ENCODE measurements at regions not wholly inside any gene's neighbourhood (a gene's known extent, or its start where the extent isn't known, plus 50 kb on each side); places are given as distances from the start of the nearest gene placed in this dataset.

DNA sequence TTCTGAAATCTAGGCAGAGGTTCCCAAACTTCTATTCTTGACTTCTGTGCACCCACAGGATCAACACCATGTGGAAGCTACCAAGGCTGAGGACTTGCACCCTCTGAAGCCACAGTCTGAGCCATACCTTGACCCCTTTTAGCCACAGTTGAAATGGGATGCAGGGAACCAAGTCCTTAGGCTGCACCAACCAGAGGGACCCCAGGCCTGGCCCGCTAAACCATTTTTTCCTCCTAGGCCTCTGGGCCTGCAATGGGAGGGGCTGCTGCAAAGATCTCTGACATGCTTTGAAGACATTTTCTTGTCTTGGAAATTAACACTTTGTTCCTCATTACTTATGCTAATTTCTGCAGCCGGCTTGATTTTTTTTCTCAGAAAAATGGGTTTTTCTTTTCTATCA lies 133.9 kb upstream of the TSPAN8 start:
- TF ChIP-seq POLR2A (IDR thresholded peaks at IDR 0.05) = no peak
- no peak for TF ChIP-seq CTCF (IDR thresholded peaks at IDR 0.05 in 4 of 5, conservative IDR thresholded peaks at IDR 0.05 in 1 of 5)

Data from gastrocnemius medialis (tissue), 4 donors.